GM19025 (cell line): ENCODE measurements at regions not wholly inside any gene's neighbourhood (a gene's known extent, or its start where the extent isn't known, plus 50 kb on each side); places are given as distances from the start of the nearest gene placed in this dataset.

Experiments used
- ATAC-seq: cut with Tn5 transposase; IDR thresholded peaks from one replicate; pipeline ENCODE4 v1.9.1; 2021; ENCODE audit warnings: mild to moderate bottlenecking, low read depth, moderate library complexity; ENCODE audit not compliant: unreplicated experiment

DNA sequence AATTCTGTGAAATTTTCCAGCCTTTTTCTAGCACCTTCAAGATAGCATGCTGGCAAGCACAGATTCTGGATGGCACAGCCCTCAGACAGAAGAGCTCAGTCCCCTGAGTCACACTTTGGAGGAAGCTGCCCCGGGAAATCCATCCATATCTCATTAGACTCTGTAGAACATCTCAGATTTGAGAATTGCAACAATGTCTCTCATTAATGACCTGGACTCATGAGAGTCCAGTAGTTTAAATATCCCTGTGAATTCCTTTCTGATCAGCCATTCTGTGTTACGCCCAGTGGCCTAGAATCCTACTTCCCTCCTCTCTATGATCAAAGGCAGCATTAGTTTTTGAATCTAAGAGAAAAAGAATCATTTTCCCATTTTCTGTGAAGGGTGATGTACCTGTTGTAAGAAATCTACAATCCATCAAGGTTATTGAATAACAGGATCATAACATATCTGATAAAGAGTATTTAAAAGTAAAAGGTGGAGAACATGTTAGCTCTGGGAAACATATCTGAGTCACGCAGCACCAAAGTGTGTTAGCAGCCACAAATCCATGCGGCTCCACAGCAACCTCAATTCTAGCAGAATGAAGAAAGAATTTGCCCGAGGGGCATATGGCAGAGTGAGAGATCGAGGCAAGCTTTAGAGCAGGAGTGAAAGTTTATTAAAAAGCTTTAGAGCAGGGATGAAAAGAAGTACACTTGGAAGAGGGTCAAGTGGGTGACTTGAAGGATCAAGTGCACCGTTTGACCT, 855.6 kb upstream of the TMEM132C start:
- ATAC-seq: no peak

DNA sequence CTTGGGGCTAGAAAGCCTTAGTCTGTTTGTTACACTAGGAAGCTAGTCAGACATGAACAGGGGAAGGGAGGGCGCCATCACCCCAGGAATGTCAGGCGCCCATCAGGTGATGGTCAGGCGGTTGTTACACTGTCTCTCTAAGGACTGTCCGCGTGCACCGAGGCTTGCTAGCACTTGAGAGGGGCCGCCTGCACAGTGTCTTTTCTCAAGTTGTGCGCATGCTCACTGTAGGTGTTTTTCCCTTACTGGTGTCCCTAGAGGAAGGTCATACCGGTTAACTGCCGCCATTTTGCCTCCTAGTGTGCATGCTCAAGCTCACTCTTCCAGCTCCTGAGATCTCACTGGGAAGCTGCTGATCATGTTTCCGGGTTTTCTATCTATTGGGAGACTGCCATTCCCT, 855.0 kb upstream of the TMEM132C start:
- ATAC-seq: no peak

- ATAC-seq: no peak
Observed at GRCh38 chr12:127412866-127413265, 854.1 kb upstream of the TMEM132C start.

- ATAC-seq: no peak
Observed at GRCh38 chr12:127414186-127414585, 852.8 kb upstream of the TMEM132C start.

DNA sequence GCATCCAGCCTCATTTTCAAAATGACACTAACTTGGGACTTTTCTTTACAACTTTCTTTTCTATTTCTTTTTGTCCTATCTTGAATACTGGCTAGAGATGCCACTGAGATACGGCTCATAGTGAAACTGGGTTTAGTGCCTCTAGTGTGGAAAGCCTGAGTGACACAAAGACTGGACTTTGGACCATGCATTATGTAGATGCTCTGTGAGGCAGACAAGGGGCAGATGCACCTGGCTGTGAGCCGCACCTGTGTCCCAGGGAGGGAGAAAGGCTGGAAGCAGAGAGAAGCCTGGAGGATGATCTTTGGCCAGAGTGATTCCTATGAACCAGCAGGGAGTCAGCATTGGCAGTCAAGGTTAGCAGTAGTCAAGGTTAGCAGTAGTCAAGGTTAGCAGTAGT, 852.3 kb upstream of the TMEM132C start:
- no peak for ATAC-seq

- ATAC-seq: no peak
Observed at GRCh38 chr12:127416796-127417195, 850.2 kb upstream of the TMEM132C start.

- ATAC-seq: no peak
Observed at GRCh38 chr12:127419111-127419510, 847.9 kb upstream of the TMEM132C start.

DNA sequence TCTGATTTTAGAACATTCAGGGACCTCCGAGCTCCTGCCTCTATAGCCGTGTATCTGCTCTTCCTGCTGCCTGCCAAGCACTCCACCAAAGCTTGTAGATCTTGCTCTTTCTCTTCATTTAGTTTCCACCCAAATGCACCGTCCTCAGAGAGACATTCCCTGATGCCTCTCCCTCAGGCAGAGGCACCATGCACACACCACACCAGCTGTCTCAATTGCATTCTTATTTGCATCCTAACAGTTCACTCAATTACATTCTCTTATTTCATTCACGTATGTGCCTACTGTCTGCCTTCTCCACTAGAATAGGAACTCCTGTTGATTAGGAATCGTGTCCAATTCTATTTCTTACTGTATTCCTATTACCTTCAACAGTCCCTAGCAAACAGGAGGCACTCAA, 845.4 kb upstream of the TMEM132C start:
- no peak for ATAC-seq

DNA sequence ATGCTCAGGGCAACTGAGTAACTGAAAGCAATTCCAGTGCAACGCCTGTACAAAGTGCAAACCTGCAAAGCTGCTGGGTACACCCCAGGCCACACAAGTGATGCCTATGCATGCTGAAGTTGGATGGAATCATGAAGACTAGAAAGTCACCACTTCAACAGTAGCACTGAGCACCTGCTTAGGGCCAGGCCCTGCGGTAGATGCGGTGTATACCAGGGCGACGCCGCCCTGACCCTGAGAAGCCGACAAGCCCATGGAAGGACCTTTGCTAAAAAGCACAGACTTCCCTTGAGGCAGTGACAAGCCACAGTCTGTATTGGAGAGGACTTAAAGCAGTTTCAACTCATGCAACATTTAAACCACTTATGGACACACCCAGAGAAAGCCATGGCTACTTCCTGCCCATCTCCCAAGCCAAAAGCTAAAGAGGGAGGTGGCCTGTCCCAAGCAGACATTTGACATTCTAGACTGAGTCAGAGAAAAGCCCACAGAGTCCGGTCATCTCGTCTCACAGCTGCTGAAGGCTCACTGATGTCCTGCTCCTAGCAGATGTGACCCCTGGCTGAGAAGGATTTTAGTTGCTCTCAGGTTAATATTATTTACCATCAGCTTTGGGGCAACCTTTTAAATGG, 843.9 kb upstream of the TMEM132C start:
- no peak for ATAC-seq

- no peak for ATAC-seq
Observed at GRCh38 chr12:127425474-127425873, 841.5 kb upstream of the TMEM132C start.

DNA sequence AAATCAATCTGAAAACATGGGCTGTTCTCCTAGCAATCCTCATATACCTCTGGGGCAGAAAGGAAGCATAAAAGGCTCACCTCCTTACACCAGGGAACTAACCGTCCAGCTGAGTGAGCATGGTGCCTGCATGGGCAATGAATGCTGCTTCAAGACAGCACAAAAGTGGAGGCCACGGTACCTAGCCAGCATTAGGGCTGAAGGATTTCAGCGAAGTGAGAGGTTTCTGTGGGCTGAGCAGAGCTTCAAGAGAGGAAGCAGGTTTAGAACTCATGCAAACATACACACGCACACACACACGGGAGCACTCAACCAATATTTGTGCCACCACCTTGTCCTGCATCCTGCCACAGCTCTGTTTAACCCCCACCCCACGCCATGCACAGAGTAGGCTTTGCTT, 838.5 kb upstream of the TMEM132C start:
- no peak for ATAC-seq

GRCh38 chr12:127429551-127430285, 837.3 kb upstream of the TMEM132C start:
- no peak for ATAC-seq

GRCh38 chr12:127430401-127430800, 836.6 kb upstream of the TMEM132C start:
- no peak for ATAC-seq

GRCh38 chr12:127431177-127431576, 835.8 kb upstream of the TMEM132C start:
- ATAC-seq: no peak

- no peak for ATAC-seq
Observed at GRCh38 chr12:127431594-127431993, 835.4 kb upstream of the TMEM132C start.

- ATAC-seq: no peak
Observed at GRCh38 chr12:127435439-127435838, 831.5 kb upstream of the TMEM132C start.

DNA sequence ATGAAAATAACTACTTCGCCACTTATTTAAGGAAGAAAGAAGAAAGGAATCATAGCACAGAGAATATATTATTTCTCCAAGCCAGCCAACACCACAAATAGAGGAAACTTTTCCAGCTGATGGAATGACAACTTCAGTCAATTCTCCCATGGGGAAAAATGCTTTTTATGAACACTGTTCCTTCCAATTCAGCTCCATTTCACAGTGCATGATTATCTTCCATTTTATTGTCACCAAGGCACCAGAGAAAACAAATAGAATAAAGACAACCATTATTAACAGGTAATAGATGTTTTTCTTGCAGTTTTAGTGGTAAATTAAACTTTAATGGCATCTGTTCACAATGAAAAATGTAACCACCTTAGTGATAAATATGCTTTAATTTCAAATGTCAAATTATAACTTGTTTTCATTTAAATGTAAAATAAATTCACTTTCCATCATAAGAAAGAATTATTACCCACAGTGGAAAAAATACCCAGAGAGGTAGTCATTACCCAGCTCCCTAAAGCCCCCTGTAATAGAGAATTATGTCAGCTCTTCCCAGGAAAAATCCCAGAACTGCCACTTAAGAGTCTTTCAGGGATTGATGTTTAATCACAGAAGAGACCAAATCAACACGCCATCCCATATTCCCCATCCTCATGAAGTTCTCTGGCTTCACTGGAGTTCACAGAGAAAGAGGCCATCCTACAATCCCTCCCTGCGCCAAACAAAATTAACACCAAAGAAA, 828.3 kb upstream of the TMEM132C start:
- no peak for ATAC-seq

- no peak for ATAC-seq
Observed at GRCh38 chr12:127445581-127446139, 821.3 kb upstream of the TMEM132C start.

GRCh38 chr12:127448906-127449305, 818.1 kb upstream of the TMEM132C start:
- no peak for ATAC-seq

- ATAC-seq: no peak
Observed at GRCh38 chr12:127450826-127451225, 816.1 kb upstream of the TMEM132C start.
